HG02870 (cell line): ENCODE measurements at regions not wholly inside any gene's neighbourhood (a gene's known extent, or its start where the extent isn't known, plus 50 kb on each side); places are given as distances from the start of the nearest gene placed in this dataset.

Source experiments
- ATAC-seq: cut with Tn5 transposase; IDR thresholded peaks from one replicate; pipeline ENCODE4 v1.9.1; 2021; ENCODE audit warnings: mild to moderate bottlenecking, moderate library complexity; ENCODE audit not compliant: unreplicated experiment

DNA sequence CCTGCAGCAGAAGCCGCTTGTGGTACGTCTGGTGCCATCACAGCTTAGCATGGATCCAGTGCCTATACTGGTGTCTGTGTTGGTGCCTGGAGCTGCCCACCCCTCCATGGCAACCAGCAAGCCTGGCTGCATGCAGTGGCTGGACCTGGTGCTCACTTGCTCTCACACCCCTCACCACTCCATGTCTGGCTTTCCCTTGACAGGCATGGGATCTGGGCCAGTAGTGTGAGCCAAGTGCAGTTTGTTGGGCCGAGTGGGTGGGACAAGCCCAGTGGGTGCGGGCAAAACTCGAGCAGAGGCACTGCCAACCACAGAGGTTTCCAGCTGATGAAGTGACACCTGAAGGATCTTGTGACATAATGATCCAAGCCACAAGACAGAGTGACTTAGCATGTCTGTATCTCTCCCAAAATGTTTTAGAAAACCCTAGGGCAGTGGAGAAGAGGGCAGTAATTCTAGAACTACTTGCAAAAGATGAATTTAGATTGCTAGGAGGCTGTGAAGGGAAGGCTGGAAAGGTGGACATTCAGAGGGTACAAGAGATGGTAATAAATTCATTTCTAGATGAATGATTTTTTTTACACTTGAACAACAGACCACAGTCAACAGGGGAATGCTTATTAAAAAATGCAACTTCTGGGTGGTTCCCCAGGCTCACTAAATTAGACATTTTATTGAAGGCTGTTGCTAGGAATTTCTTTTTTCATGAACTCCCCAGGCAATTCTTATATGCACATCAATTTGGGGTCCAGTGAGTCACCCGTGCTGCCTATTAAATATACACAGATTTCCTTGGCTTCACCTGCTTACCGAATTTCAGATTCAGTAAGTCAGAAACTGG lies 660.3 kb downstream of the TLR4 start:
- peak; percentile 61 for ATAC-seq

DNA sequence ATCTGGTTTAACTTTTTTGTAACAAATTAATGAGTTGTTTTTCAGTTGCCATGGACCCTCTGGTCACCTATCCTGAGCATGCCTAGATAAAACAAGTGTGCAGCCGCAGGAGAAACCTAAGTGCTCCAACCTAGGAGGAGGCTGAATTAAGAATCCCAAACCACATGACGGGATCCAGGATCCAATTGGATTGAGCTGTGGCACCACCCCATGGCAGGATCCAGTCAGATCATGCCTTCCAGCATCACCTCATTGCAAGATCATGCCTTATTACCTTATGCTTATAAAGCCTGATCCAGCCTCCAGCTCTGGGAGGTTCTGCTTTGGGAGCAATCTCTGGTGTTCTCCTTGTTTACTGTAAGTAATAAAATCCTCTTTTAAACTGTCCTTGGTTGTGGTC lies 662.0 kb downstream of the TLR4 start:
- no peak for ATAC-seq

DNA sequence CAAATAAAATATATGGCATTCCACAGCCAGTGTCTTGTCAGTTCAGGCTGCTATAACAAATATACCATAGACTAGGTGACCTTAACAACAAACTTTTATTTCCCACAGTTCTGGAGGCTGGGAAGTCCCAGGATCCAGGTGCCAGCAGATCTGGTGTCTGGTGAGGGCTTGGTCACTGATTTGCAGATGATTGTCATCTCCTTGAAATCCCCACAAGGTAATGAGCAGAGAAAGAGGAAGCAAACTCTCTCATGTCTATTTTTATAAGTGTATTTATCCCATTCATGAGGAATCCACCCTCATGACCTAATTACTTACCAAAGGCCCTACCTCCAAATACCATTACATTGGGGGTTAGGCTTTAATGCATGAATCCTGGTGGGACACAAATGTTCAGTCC lies 663.2 kb downstream of the TLR4 start:
- no peak for ATAC-seq

DNA sequence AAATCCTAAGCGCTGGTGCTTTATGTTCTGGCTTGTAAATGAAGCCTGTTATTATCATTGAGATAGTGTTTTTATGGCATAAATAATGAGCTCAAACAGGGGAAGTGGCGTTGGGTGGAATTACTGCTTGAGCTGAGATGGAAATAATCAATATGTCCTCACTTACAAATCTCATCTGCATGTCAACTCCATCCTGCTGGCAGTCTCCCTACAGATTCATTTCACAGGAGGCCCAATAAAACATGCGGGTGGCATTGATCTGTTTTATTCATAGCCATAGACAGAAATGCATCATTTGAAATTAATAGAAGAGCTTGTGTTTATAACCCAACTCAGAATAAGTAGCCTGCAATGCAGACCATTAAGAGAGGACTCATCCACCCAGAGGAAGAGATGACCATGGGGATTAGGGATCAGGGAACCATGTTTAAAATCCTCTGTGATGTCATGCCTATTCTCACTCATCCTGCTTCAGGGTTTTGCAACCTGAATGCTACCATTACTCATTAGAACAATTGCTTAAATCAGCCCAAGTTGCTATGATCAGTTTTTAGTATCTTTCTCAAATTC lies 680.4 kb downstream of the TLR4 start:
- ATAC-seq: no peak

DNA sequence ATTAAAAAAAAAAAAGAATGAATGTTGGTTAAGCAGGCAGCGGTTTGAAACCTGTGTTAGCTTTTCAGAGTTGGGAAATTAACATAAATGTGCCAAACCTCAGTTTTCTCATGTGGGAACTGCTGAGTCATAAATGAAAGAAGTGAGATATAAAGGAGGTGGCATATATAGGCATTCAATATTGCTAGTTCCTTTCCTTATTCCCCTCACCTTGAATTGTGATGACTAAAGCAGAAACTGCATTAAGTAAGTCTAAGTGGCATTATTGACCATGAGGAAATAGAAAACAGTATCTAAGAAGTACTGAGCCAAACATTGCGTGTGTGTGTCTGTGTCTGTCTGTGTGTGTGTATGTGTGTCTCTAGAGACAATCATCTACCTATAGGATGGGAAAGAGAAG lies 691.2 kb downstream of the TLR4 start:
- ATAC-seq: no peak

DNA sequence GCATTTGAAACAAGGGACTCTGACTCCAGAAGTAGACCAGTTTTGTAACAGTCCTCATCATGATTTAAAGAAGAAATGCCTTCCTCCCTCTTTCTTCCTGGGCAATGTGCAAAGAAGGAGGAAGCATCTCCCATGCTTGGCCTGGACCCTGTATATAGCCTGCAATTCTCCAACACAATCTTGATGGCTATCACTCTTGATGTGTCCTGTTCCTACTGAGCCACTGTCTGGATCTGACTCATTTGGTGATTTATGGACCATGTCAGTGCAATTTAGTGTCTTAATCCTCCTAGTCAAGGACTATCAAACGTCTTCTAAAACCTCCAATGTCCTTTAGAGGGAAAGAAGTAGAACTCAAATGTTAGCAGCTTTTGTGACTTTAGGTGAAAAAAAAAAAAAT lies 697.3 kb downstream of the TLR4 start:
- ATAC-seq: no peak

DNA sequence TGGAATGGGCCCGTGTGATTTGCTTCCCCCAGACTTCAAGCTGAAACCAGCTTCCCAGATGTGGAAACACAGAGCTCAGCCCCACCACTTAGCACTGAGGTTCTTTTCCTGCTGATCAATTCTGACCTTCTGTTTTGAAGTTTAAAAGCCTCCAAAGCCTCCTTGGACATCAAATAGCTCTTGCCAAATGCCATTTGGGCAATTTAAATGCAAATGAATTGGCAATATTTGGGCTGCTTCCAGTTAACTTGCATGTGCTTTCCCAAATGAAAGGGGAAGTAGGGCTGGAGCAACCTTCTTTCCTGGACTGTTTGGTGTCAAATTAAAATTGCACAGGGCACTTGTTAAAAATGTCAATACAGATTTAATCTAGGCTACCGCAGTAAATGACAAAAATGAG lies 710.5 kb downstream of the TLR4 start:
- ATAC-seq: no peak

DNA sequence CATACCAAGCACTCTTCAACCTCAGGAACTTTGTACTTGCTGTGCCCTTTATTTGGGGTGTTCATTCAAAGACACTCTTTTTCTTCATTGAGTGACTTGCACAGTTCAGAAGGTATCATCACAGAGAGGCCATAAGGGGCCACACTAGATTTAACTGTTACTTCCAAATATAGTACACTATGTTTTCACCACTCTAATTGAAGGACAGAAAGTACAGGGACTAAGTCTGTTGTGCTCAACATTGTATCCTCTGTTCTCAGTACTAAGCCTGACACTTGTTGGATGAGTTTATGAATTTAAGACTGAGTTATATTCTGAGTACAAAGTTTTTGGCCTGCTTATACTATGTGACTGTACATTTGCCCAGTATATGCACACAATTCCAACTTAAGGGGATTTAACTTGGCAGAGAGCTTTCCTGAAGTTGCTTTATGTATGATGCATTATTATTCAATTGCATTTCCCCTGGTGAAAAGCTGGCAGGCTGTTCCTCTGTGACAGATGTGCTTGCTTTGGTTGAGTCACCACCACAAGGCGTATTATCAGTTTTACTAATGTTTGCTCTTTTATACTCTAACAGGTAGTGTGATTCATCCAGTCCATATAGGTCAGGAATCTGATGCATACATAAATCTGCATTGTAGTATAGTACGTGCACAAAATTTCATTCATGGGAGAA lies 714.8 kb downstream of the TLR4 start:
- no peak for ATAC-seq

DNA sequence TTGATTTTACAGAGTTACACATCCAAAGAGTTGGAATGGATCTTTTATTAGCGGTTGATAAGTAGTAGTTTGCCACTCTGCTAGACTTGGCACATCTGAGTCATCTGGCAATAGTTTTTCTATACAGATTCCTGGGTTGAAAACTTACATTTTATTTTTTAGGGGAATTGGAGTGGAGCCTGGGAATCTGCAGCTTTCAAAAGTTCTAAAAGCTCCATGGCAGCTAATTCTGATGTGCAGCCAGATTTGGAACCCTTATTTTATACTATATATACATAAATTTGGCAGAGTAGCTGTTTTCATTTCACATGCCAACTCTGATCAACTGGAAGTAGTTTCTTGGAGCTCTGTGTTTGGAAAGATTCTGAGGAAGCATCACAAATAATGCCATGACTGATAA lies 715.5 kb downstream of the TLR4 start:
- no peak for ATAC-seq

DNA sequence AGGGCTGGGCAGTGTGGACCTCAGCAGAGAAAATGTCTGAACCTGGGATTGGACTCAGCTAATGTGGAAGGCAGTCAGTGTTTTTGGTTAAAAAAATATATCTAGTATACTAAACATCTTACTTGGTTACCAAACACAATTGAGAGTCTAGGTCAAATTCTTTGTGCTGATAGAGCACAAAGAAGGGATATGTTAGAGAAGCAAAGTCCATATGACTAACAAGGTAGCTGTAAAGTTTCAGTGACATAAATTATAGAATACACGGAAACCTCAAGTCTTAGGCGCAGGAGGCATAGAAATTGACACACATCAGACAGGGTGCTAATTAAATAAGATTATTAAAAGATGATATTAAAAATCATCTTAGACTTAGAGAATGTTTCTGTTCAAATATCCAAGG lies 718.3 kb downstream of the TLR4 start:
- ATAC-seq: no peak

DNA sequence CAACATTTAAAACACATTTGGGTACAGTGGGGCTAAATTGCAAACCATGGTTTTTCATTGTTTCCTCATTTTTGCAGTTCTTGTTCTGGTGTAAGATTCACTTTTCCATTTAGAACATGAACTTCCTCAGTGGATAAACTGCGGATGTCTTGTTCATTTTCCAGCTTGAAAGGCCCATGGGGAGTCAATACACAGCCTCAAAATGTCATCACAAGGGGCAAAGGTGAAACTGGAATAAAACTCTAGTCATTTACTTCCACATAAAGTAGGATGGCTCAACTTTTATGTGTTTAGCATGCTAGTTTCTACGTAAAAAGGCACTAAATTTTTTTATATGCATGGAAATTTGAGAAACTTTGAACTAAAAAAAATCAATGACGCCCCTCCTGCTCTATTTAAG lies 718.8 kb downstream of the TLR4 start:
- ATAC-seq: no peak

DNA sequence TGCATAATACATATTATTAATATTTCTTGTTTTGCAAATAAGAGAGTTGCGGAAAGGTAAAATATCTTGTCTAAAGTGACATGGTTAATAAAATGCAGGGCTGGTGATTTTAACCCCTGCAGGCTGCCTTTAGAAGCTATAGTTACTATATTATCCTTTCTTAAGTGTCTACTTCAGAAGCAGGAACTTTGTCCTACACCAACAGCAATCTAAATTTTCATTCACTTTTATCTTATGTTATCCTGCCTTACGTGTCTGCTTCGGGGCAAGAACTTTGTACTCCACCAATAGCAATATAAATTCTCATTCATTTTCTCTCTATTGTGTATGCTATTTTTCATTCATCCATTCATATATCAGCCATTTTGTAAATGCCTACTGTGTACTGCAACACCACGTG lies 719.5 kb downstream of the TLR4 start:
- ATAC-seq: no peak

DNA sequence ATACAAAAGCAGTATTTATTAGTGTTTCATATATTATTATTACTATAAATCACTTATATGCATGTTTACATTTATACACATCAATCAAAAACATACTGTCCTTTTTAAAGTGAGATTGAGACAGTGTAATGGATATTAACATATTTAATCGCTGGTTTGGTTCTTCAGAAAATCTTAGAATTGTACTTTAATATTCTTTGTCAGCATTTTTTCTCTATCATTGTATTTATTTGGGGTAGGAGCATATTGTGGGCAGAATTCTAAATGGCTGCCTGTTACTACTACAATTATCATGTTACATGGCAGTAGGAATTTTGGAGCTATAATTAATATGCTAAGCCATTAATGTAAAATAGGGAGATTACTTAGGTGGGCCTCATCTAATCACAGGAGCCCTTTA lies 722.6 kb downstream of the TLR4 start:
- no peak for ATAC-seq

DNA sequence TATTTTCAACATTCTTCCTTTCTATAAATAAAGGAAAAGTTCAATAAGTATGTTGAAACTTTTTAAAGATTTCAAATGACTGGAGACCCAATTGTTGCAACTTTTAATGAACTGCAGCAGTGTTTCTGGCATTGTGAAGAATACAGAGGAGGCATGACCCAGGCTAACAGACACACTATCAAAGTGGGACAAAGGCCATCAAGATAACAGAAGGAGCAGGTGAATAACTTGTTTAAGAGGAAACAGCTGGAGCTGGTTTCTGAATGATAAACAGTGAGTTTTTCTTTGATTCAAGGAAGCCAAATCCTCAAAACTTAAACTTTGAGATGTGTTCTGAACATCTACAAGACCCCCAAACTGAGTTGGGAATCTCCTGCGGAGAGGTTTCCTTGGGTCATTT lies 734.6 kb downstream of the TLR4 start:
- no peak for ATAC-seq

DNA sequence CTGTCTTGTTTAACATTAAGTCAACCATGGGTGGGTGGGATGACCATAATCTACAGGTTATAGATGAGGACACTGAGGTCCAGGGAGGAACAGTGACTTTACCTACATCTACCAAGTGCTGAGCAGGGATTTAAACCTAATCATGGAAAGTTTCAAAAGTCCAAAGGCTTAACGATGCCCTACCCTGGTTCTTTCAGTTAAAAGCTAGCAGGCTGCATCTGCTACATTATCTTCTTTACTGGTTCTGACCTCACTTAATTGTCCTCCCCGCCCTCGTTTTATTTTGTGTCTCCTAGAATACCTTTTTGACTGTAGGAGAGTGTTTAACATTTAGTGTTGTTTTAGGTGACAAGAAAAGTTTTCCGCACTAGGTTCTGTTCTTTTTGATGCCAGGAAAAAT lies 735.2 kb downstream of the TLR4 start:
- no peak for ATAC-seq

DNA sequence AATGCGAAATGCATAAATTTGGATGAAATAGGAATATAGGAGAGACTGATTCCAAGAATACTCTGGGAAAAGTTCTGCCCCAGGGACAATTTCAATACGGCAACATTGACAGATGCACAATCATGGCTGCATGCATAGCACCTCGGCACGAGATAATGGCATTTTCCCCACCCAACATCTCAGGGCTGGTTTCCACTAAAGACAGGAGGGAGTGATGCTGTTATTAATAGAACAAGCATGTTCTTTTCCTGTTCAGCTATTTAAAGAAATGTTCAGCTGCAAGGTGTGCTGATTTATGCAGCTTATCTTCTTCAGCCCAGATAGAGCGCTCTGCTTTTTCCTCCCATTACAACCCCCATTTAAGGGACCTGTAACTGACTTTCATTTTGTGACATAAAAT lies 740.2 kb downstream of the TLR4 start:
- no peak for ATAC-seq

DNA sequence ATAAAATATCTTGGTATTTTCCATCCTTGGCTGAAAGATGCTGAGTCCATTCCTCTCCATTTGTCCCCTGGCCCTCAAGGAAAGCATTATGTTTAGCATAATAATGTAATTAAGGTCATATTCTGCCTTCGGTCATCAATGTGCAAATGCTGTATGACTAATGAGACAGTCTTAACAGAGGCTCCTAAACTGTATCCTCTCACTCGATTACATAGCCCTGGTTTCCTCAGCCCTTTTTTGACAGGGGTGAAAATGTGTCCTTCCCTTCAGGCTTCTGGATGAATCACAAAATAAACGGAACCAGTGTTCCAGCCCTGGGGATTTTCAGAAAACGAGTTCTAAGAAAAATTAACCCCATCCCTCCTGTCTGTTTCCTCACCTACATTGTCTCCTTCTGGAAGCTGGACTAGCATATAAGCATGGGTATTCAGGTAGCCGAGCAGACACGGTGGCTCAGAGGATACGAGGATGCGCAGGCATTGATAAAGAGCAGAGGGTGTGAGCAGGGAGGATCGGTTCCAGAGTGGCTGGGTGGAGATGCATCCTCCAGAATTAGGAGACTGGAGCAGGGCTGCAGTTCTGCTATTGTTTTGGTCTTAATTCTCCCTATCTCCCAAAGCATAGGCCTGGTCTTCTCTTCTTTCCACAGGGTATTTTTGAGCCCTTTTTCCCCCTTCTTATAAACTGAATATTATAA lies 742.9 kb downstream of the TLR4 start:
- no peak for ATAC-seq

DNA sequence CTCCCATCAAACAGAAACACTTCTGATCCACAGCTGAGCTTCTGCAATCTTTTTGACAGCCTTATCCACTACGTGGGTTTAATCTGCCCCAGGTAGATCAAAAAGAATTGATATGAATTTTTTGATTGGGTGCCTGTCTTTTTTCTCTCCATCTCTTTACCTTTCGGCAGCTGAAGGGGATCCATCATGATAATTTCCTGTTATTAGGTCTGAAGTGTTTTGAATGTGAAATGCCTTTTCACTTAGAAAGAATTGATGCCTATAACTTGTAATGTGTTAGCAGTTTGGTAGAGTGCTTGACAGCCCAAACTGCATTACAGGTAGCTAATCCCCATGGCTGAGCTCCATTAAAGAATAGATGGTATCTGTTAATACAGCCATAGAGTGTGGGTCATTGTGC lies 745.4 kb downstream of the TLR4 start:
- no peak for ATAC-seq

DNA sequence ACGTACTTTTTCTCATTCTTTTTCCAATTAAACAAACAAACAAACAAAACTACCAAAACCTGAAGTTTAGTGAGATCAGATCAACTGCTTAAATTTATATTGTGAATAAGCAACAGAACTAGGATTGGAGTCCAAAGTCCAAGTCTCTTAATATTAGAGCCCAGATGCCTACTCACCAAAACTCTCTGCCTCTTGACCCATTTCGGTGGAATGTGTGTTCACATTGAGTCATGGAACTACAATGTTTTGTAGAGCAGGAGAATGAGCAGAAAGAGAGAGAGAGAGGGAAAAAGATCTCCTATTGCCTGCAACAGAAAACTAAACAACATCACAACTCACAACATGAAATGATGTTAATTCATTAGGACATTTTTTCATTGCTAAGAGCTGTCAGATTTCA lies 751.1 kb downstream of the TLR4 start:
- ATAC-seq: no peak

DNA sequence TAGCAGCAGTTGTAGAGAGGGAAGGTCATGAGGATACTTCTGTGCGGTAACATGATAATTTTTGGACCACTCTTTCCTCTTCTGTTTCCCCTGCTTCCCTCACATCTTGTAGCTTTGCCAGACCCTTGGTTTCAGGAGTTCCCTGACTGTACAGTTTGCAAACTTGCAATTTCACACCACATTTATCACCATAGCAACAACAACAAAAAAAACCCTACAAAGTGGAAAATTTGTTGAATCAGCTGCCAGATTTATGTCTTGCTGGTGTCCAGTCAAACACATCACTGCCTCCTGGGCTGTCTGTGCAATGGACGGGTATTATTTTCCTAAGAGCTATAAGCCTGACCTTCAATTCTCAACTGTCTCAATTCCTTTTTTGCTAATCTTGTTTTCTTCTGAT lies 751.6 kb downstream of the TLR4 start:
- ATAC-seq: no peak

DNA sequence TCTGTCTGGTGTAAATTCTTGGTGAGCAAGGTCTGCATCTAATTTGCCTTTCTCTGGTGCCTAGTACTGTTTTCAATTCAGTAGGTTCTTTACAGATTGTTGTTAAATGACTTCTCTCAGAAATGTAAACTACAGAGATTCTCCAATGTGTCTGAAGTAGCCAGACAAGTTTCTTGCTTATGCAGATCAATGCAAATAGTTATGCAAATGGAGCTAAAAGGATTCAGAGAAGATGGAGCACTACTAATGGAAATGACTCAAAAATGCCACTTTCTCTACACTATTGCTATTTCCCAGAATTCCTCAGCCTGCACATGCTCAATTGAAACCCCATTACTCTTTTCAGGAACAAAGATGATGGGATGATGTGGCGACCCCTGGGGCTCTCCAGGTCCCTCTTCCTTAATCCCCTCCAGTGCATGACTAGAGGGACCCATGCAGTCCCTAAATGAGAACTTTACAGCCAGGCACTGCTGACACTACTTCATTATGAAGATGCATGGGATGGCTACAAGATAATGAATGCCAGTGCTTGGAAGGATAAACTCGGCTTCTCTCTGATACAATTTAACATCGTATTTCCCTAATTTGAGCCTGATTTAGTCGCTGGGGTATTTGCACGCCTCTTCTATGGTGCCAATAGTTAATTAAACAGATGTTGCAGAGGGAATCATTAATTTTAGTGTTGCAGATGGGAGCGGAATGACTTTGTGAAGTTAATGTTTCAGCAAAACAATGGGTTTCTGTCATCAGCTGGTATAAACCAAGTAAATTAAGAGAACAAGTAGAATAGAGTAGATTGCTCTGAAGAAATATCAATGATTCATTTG lies 753.2 kb downstream of the TLR4 start:
- ATAC-seq: no peak
